HG03439 (cell line): ENCODE measurements at regions not wholly inside any gene's neighbourhood (a gene's known extent, or its start where the extent isn't known, plus 50 kb on each side); places are given as distances from the start of the nearest gene placed in this dataset.
"Not testable (repeated sequence)": the region's sequence is repeated elsewhere in the genome, so short reads cannot be mapped to it uniquely, and the experiment has no call there.

Source experiments
- ATAC-seq: cut with Tn5 transposase; IDR thresholded peaks from one replicate; pipeline ENCODE4 v1.9.1; 2021; ENCODE audit warnings: mild to moderate bottlenecking, moderate library complexity; ENCODE audit not compliant: unreplicated experiment

- ATAC-seq, result no peak
These were observed 146.5 kb downstream of the MAIP1 start for GRCh38 chr2:200101922-200102321.

GRCh38 chr2:200102971-200103370 is 147.6 kb downstream of the MAIP1 start:
- ATAC-seq, result no peak

GRCh38 chr2:200104015-200104414 is 148.6 kb downstream of the MAIP1 start:
- no peak for ATAC-seq

- no peak for ATAC-seq
These were observed 152.3 kb downstream of the MAIP1 start for GRCh38 chr2:200107514-200108217.

GRCh38 chr2:200109421-200109820 is 154.0 kb downstream of the MAIP1 start:
- no peak for ATAC-seq

- ATAC-seq, result no peak
These were observed 155.0 kb downstream of the MAIP1 start for GRCh38 chr2:200110381-200110780.

- ATAC-seq, result not testable (repeated sequence)
These were observed 157.8 kb downstream of the MAIP1 start for GRCh38 chr2:200113016-200113799.

GRCh38 chr2:200119236-200119635 is 163.9 kb downstream of the MAIP1 start:
- ATAC-seq, result no peak

- ATAC-seq, result no peak
These were observed 166.5 kb downstream of the MAIP1 start for GRCh38 chr2:200121931-200122330.

GRCh38 chr2:200122683-200123082 is 167.3 kb downstream of the MAIP1 start:
- ATAC-seq, result no peak

GRCh38 chr2:200124665-200125368 is 169.4 kb downstream of the MAIP1 start:
- not testable (repeated sequence) for ATAC-seq

GRCh38 chr2:200125444-200126284 is 170.3 kb downstream of the MAIP1 start:
- ATAC-seq, result no peak

- ATAC-seq, result not testable (repeated sequence)
These were observed 170.9 kb downstream of the MAIP1 start for GRCh38 chr2:200126285-200126670.

GRCh38 chr2:200126680-200127079 is 171.3 kb downstream of the MAIP1 start:
- not testable (repeated sequence) for ATAC-seq

GRCh38 chr2:200127848-200128247 is 172.5 kb downstream of the MAIP1 start:
- no peak for ATAC-seq

GRCh38 chr2:200128296-200128695 is 172.9 kb downstream of the MAIP1 start:
- ATAC-seq, result no peak

- no peak for ATAC-seq
These were observed 174.5 kb downstream of the MAIP1 start for GRCh38 chr2:200129721-200130462.

- no peak for ATAC-seq
These were observed 175.4 kb downstream of the MAIP1 start for GRCh38 chr2:200130762-200131166.

GRCh38 chr2:200131307-200131706 is 175.2 kb upstream of the SPATS2L start:
- ATAC-seq, result no peak

GRCh38 chr2:200135082-200135481 is 171.4 kb upstream of the SPATS2L start:
- ATAC-seq, result no peak
